Stomach (tissue), 4 donors: ENCODE measurements at regions not wholly inside any gene's neighbourhood (a gene's known extent, or its start where the extent isn't known, plus 50 kb on each side); places are given as distances from the start of the nearest gene placed in this dataset.

Source experiments
- EP300 ChIP-seq: sonication (generic); formaldehyde crosslinking; IDR thresholded peaks from one replicate; pipeline ENCODE4 v1.6.1; 2017; ENCODE audit warnings: antibody characterized with exemption
- POLR2A ChIP-seq, 4 donors: fragments of 450-650 bp; IDR thresholded peaks; one replicate each; pipeline ENCODE4 v1.6.1; 2016; ENCODE audit warnings: antibody characterized with exemption in 4 of 4, control low read depth in 2 of 4, mild to moderate bottlenecking in 1 of 4, moderate library complexity in 1 of 4
- POLR2AphosphoS5 ChIP-seq, 3 donors: sonication (generic); formaldehyde crosslinking; IDR thresholded peaks; one replicate each; pipeline ENCODE4 v1.6.1; 2016; ENCODE audit warnings: antibody characterized with exemption in 3 of 3
- TF ChIP-seq, protein P1 (sequence below), 7 experiments: fragments of 450-650 bp in 4 of 7; fragments of 200-600 bp in 3 of 7; sonication (generic) in 3 of 7; IDR thresholded peaks; one replicate each; pipeline ENCODE4 v1.5.1; 2016 to 2019; ENCODE audit warnings: antibody characterized with exemption in 7 of 7, control low read depth in 2 of 7, mild to moderate bottlenecking in 1 of 7

GRCh38 chr10:78292982-78293865 is 259.6 kb downstream of the RPS24 start:
- TF ChIP-seq POLR2A (IDR thresholded peaks at IDR 0.05) (no peak), EP300 (no peak), POLR2AphosphoS5 (IDR thresholded peaks at IDR 0.05) (no peak)
- TF ChIP-seq, protein P1, sequence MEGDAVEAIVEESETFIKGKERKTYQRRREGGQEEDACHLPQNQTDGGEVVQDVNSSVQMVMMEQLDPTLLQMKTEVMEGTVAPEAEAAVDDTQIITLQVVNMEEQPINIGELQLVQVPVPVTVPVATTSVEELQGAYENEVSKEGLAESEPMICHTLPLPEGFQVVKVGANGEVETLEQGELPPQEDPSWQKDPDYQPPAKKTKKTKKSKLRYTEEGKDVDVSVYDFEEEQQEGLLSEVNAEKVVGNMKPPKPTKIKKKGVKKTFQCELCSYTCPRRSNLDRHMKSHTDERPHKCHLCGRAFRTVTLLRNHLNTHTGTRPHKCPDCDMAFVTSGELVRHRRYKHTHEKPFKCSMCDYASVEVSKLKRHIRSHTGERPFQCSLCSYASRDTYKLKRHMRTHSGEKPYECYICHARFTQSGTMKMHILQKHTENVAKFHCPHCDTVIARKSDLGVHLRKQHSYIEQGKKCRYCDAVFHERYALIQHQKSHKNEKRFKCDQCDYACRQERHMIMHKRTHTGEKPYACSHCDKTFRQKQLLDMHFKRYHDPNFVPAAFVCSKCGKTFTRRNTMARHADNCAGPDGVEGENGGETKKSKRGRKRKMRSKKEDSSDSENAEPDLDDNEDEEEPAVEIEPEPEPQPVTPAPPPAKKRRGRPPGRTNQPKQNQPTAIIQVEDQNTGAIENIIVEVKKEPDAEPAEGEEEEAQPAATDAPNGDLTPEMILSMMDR (IDR thresholded peaks at IDR 0.05) = no peak
